Skeletal muscle cell (primary cell): ENCODE measurements at regions not wholly inside any gene's neighbourhood (a gene's known extent, or its start where the extent isn't known, plus 50 kb on each side); places are given as distances from the start of the nearest gene placed in this dataset.
"Not testable (repeated sequence)": the region's sequence is repeated elsewhere in the genome, so short reads cannot be mapped to it uniquely, and the experiment has no call there.

Experiments
- DNase-seq: peaks from one replicate; pipeline ENCODE4 v3.0.0-alpha.2; 2010; ENCODE audit warnings: low read depth
- H3K4me3 ChIP-seq: 2 replicates; pipeline ENCODE4 v1.5.1; 2011; ENCODE audit warnings: low read depth, mild to moderate bottlenecking, control low read depth, low read length, moderate library complexity

- no peak for DNase-seq
- no peak overlapping the region for H3K4me3 ChIP-seq
These were observed 321.5 kb upstream of the NRP1 start for GRCh38 chr10:33655921-33656320.

- no peak for DNase-seq
- H3K4me3 ChIP-seq: no peak overlapping the region
These were observed 320.8 kb upstream of the NRP1 start for GRCh38 chr10:33655165-33655815.

GRCh38 chr10:33653584-33654367 is 319.3 kb upstream of the NRP1 start:
- peak; percentile 36 for DNase-seq
- H3K4me3 ChIP-seq: no peak overlapping the region

DNA sequence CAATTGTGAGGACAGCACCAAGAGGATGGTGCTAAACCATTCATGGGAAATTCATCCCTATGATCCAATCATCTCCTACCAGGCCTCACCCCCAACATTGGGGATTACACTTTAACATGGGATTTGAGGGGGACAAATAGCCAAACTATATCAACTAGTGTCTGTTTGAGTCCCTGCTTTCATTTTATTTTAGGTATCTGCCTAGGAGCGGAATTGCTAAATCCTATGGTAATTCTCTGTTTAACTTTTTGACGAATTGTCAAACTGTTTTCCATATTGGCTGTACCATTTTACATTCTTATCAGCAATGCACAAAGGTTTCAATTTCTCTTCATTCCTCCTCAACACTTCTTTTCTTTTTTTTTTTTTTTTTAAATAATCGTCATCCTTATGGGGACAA is 318.4 kb upstream of the NRP1 start:
- no peak overlapping the region for H3K4me3 ChIP-seq
- DNase-seq: no peak

DNA sequence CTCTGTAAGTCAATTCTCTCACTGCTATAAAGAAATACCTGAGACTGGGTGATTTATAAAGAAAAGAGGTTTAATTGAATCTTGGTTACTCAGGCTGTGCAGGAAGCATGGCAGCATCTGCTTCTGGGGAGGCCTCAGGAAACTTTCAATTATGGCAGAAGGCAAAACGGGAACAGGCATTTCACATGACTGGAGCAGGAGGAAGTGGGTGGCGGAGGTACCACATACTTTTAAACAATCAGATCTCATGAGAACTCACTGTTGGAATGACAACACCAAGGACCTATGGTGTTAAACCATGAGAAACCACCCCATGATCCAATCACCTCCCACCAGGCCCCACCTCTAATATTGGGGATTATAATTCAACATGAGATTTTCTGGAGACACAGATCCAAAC is 315.7 kb upstream of the NRP1 start:
- H3K4me3 ChIP-seq, DNase-seq: not testable (repeated sequence)

- peak; percentile 48 for DNase-seq
- H3K4me3 ChIP-seq: no peak overlapping the region
These were observed 308.6 kb upstream of the NRP1 start for GRCh38 chr10:33643042-33643441.

DNA sequence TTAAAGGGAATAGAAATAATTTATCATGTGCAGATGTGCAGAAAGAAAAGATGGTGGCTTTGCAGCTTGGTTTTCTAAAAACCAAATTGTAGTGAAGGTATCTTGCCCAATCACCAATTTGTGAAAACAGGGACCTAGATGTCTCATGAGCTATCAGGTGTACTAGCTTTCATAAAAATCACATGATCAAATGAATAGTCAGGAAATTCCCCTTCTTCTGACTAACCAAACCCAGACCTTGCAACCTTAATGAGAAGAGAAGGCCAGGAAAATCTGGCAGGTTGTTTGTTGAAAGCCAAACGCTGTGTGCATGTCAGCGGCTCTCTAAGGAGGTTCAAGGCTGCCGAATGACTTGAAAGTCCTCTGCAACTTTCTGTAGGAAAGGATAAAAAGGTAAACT is 304.4 kb upstream of the NRP1 start:
- no peak for DNase-seq

GRCh38 chr10:33638374-33638773 is 303.9 kb upstream of the NRP1 start:
- DNase-seq: no peak
- H3K4me3 ChIP-seq: no peak overlapping the region

More for the DNA sequence above, 304.4 kb upstream of the NRP1 start:
- no peak overlapping the region for H3K4me3 ChIP-seq

DNA sequence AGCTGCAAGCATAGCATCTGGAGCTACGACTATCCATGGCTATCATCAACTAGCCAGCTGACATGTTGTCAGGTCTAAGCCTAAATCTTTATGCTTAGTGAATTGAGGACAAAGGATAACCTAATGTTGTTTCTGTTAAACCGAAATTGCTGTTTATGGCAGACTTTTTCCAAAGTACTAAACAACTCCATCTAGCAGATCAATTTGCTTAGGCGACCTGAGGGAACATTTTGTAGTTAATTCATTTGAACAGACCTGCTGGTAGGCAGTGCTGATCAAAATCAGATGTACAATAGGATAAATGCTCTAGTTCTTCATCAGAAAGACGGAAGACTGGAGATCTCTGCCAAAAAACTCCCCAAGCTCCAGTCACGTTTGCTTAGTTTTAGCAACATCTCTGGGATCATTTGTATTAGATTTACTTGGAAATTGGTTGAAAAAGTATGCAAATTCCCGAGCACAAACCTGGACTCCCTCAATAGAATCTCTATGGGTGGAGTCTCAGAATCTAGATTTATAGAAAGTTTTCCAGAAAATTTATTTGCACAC is 301.6 kb upstream of the NRP1 start:
- H3K4me3 ChIP-seq: no peak overlapping the region
- no peak for DNase-seq

DNA sequence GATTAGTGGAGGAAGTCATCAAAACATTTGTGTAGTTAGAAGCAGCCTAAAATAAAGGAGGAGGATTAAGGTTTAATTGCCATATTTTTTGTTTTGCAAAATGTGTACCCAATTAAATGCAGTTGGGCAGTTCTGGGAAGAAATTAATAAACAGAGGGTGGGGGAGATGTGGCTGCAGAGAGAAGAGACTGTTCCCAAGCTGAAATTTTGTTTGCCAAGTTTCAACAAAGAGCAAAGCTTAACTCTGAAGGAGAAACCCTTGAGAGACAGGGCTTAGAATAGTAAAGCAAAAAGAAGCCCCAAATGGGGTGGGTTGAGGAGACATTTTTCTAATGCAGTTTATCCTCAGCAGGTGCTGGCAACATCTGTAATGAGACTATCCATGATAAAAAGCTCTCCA is 298.0 kb upstream of the NRP1 start:
- H3K4me3 ChIP-seq: no peak overlapping the region
- no peak for DNase-seq

GRCh38 chr10:33631991-33632390 is 297.5 kb upstream of the NRP1 start:
- H3K4me3 ChIP-seq: no peak overlapping the region
- no peak for DNase-seq

- DNase-seq: no peak
- H3K4me3 ChIP-seq: no peak overlapping the region
These were observed 296.3 kb upstream of the NRP1 start for GRCh38 chr10:33630761-33631160.

DNA sequence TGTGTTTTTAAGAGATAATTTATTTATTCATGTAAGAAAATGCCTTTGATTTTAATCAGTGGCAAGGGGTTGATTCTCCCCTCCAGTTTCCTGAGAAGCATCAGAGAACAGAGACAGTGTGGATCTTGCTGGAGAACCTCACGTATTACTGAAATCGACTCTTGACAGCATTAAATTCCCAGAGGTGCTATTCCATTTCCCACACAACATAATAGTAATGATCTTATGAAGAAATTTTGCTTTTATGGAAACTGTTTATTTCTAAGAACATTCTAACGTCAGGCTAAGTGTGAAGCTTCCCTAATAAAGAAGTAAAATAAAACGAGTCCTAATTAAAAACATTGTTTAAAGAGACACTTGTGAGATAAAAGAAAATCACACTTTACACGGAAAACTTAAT is 293.1 kb upstream of the NRP1 start:
- no peak overlapping the region for H3K4me3 ChIP-seq
- no peak for DNase-seq

DNA sequence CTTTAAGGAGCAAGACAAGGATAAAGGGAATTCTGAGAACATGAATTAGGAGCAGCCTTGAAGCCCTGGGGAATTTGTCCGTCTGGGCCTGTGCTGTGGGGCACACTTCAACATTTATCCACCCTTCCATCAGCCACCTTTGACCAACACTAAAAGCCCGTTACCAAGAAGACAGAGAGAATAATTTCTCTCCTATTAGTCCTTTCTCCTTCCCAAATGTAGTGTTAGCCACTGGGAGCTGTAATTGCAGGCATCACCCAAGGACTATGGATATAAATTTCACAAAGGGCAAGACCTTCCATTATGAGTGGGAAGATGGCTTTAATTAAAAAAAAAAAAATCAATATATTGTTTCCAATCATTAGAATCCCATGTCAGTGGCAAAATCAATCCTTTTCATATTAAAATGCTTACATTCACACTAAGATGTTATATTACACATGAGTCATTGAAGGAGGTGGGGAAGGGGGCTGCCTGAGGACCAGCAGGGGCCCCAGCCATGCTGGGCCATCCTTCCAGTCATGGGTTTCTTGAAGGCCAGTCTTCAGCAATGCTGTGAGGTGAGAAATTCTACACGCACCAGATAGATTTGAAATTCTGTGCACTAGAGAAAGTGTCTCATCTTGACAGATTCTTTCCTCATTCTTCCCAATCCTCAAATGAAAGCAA is 292.5 kb upstream of the NRP1 start:
- no peak overlapping the region for H3K4me3 ChIP-seq
- DNase-seq: no peak

GRCh38 chr10:33623669-33624068 is 289.2 kb upstream of the NRP1 start:
- DNase-seq: no peak

DNA sequence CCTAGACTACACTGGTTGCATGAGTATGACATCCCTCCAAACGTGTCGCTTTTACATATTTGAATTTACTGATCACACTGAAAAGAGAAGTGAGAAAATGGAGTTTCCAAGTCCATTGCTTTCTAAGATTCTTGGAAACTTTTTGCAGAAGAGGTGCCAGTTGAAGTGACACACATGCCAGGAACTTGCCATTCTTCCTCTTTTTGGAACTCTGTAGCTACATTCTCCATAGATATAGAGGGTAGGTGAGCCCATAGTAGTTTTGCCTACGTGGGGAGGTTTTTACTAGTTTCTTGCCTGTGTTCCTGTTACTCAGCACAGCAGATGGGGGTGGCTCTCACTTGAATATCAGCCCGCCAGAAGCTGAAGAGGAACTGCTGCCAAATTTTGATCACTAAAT is 286.6 kb upstream of the NRP1 start:
- no peak for DNase-seq
- no peak overlapping the region for H3K4me3 ChIP-seq

More at GRCh38 chr10:33623669-33624068, 289.2 kb upstream of the NRP1 start:
- H3K4me3 ChIP-seq: no peak overlapping the region

GRCh38 chr10:33618196-33618595 is 283.7 kb upstream of the NRP1 start:
- H3K4me3 ChIP-seq: no peak overlapping the region
- DNase-seq: no peak

GRCh38 chr10:33617381-33618080 is 283.1 kb upstream of the NRP1 start:
- no peak overlapping the region for H3K4me3 ChIP-seq
- DNase-seq: peak; percentile 31

- peak; percentile 24 for DNase-seq
- no peak overlapping the region for H3K4me3 ChIP-seq
These were observed 282.5 kb upstream of the NRP1 start for GRCh38 chr10:33616956-33617355.

GRCh38 chr10:33612551-33612950 is 278.1 kb upstream of the NRP1 start:
- DNase-seq: peak; percentile 67
- H3K4me3 ChIP-seq: no peak overlapping the region
